Fibroblast of the aortic adventitia (primary cell): ENCODE measurements at regions not wholly inside any gene's neighbourhood (a gene's known extent, or its start where the extent isn't known, plus 50 kb on each side); places are given as distances from the start of the nearest gene placed in this dataset.

ENCODE experiments used
- DNase-seq: peaks from one replicate; pipeline ENCODE4 v3.0.0-alpha.2; 2010; ENCODE audit warnings: low read depth
- H3K4me3 ChIP-seq: 2 replicates; pipeline ENCODE4 v1.5.1; 2011; ENCODE audit warnings: low read depth, mild to moderate bottlenecking, control low read depth, low read length, moderate library complexity
- TF ChIP-seq, protein P1 (sequence below): IDR thresholded peaks from 2 replicates; pipeline ENCODE4 v1.5.1; 2011; ENCODE audit warnings: mild to moderate bottlenecking, low read length, control low read depth, inconsistent platforms; ENCODE audit not compliant: insufficient read depth

DNA sequence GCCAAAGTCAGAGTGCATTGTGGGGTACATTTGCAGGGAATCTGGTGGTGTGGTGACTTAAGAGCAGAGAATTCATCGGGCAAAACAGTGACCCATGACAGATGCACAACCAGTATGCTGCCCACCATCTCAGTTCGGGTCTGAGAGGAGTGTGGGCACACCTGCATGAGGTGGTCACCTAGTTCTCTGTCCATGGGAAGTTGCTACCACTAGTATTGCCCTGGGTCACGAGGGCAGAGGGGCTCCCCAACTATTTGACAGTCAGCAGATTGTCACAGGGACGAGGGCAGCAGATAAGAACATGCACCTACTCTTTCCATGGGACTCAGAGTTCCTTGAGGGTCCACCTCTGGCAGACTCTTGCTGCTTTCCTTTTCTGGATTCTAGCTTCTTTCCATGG is 305.2 kb upstream of the MAOA start:
- no peak overlapping the region for H3K4me3 ChIP-seq
- TF ChIP-seq, protein P1, sequence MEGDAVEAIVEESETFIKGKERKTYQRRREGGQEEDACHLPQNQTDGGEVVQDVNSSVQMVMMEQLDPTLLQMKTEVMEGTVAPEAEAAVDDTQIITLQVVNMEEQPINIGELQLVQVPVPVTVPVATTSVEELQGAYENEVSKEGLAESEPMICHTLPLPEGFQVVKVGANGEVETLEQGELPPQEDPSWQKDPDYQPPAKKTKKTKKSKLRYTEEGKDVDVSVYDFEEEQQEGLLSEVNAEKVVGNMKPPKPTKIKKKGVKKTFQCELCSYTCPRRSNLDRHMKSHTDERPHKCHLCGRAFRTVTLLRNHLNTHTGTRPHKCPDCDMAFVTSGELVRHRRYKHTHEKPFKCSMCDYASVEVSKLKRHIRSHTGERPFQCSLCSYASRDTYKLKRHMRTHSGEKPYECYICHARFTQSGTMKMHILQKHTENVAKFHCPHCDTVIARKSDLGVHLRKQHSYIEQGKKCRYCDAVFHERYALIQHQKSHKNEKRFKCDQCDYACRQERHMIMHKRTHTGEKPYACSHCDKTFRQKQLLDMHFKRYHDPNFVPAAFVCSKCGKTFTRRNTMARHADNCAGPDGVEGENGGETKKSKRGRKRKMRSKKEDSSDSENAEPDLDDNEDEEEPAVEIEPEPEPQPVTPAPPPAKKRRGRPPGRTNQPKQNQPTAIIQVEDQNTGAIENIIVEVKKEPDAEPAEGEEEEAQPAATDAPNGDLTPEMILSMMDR: no peak

DNA sequence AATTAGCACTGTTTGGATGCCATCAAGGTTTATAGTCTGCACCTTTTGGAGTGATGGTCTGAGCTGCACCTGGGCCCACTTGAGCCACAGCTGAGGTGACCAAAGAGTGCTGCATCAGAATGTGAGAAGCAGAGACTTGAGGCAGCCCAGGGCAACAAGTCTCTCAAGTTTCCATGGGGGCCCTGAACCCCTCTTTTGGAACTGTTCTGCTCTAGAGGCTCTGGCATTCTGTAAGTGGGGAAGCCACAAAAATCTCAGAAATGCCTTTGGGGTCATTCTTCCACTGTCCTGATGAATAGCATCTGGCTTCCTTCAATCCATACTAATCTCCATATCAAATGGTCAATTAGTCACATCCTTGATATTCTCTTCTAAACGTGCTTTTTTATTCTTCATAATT is 298.4 kb upstream of the MAOA start:
- TF ChIP-seq, protein P1: no peak
- H3K4me3 ChIP-seq: no peak overlapping the region
- DNase-seq: no peak

More for the DNA sequence above, 305.2 kb upstream of the MAOA start:
- no peak for DNase-seq

DNA sequence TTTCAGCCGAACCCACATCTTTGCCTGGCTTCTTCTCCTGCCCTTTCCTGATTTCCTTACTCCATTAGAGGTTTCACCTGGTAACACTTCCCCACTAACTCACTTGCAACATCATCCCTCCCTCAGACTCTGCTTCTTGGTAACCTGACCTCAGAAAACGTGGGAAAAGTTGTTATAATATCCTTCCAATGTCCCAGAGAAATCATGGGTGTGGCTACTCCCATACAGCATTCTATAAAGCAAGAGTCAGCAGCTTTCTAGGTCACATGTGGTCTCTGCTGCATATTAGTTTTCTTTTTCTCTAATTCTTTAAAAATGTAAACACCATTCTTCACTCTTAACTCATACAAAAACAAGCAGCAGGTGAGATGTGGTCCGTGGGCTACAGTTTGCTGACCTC is 283.1 kb upstream of the MAOA start:
- no peak for DNase-seq
- TF ChIP-seq, protein P1: no peak
- H3K4me3 ChIP-seq: no peak overlapping the region

DNA sequence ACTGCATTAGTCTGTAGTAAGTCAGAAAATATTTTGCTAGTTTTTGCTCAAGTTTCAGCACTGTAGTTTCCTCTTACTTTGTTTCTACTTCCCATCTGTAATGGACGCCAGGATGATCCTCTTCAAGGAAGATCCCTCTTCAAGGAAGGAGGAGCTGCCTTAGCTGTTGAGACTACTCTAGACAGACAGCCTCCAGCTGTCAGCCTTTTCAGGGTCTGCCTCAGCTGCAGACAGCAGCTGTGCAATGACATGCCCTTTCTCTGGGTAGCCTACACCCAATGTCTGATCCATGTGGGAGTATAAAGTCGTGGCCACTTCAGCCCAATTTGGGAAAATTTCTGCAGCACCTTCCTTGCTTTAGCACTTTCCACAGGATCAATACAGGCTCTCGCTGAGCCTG is 281.0 kb upstream of the MAOA start:
- H3K4me3 ChIP-seq: no peak overlapping the region
- DNase-seq: no peak
- TF ChIP-seq, protein P1: no peak

DNA sequence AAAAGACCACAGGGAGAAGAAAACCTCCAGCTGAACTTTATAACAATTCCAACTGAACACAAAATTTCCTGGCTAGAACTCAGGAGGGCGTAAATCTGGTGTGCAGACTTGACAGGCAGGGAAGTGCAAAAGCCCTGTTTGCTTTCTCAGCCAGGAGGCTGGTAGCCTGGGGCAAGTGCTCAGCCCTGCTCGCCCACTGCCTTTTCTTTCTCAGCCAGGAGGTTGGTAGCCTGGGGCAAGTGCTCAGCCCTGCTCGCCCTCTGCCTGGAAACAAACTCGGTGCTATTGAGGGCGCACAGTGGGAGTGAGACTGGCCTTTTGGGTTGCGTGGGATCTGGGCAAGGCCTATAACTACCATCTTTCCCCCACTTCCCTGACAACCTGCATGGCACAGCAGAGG is 275.4 kb upstream of the MAOA start:
- TF ChIP-seq, protein P1: no peak
- no peak overlapping the region for H3K4me3 ChIP-seq
- no peak for DNase-seq

DNA sequence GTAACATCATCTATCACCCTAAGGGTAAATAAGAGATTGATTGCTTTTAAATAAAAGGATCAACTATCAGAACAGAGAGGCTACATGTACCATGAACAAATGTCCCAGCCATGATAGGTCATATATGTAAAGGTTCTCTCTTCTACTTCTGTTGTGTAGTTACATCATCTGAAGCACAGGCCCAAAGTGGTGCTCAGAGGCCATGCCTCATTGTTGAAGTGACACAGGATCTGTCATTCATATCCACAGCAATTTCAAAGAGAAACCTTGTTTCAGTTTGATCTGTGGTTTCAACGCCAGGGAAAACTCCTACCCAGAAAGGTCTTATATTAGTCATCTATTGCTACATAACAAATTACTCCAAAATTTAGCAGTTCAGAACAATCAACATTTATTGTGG is 269.2 kb upstream of the MAOA start:
- no peak for DNase-seq
- no peak overlapping the region for H3K4me3 ChIP-seq
- TF ChIP-seq, protein P1: no peak

DNA sequence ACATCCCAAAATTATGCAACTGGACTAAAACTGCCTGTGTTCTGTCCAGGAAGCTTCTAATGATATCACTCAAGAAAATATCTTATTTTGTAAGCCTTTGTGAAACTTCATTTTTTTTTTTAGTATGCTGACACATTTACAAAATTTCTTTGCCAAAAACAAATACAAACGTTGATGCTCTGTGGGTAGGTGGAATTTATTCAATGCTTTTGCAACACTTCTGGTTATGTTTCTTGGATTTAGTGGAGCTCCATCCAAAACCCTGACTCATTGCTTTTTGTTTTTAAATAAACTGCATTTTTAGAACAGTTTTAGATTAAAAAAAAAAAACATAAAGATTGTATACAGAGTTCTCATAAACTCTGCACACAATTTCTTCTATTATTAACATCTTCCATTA is 250.9 kb upstream of the MAOA start:
- DNase-seq: no peak
- TF ChIP-seq, protein P1: no peak

More for the DNA sequence above, 250.9 kb upstream of the MAOA start:
- no peak overlapping the region for H3K4me3 ChIP-seq
